Hepatocyte (in vitro differentiated cells): ENCODE measurements at regions not wholly inside any gene's neighbourhood (a gene's known extent, or its start where the extent isn't known, plus 50 kb on each side); places are given as distances from the start of the nearest gene placed in this dataset.

Experiments
- DNase-seq: peaks from one replicate; pipeline ENCODE4 v3.0.0-alpha.2; 2016; ENCODE audit warnings: low spot score
- H2AFZ ChIP-seq: fragments of 200-600 bp; sonication (generic); 2 replicates; pipeline ENCODE4 v1.6.0; 2016; ENCODE audit warnings: antibody characterized with exemption, mild to moderate bottlenecking
- H3K27ac ChIP-seq: fragments of 200-600 bp; sonication (generic); 2 replicates; pipeline ENCODE4 v1.5.1; 2016; ENCODE audit warnings: mild to moderate bottlenecking
- H3K27me3 ChIP-seq: fragments of 200-600 bp; sonication (generic); 2 replicates; pipeline ENCODE4 v1.6.1; 2016
- H3K36me3 ChIP-seq: fragments of 200-600 bp; sonication (generic); replicated peaks from 2 replicates; pipeline ENCODE4 v1.5.1; 2016; ENCODE audit warnings: low read depth; ENCODE audit not compliant: insufficient read depth
- H3K4me1 ChIP-seq: fragments of 200-600 bp; sonication (generic); 2 replicates; pipeline ENCODE4 v1.5.1; 2016; ENCODE audit warnings: mild to moderate bottlenecking, moderate library complexity; ENCODE audit not compliant: insufficient read depth
- H3K4me2 ChIP-seq: fragments of 200-600 bp; sonication (generic); 2 replicates; pipeline ENCODE4 v1.6.0; 2016
- H3K4me3 ChIP-seq: fragments of 200-600 bp; sonication (generic); 2 replicates; pipeline ENCODE4 v1.5.1; 2016; ENCODE audit warnings: mild to moderate bottlenecking
- H3K79me2 ChIP-seq: fragments of 200-600 bp; sonication (generic); 2 replicates; pipeline ENCODE4 v1.6.0; 2017; ENCODE audit warnings: mild to moderate bottlenecking
- H3K9me2 ChIP-seq: fragments of 200-600 bp; sonication (generic); replicated peaks from 2 replicates; pipeline ENCODE4 v1.6.0; 2017; ENCODE audit warnings: mild to moderate bottlenecking; ENCODE audit not compliant: insufficient read depth
- H3K9me3 ChIP-seq: fragments of 200-600 bp; sonication (generic); 2 replicates; pipeline ENCODE4 v1.5.1; 2016; ENCODE audit warnings: low read depth, mild to moderate bottlenecking
- H4K20me1 ChIP-seq: fragments of 200-600 bp; sonication (generic); 2 replicates; pipeline ENCODE4 v1.6.0; 2016; ENCODE audit warnings: mild to moderate bottlenecking; ENCODE audit not compliant: insufficient read depth, poor library complexity, severe bottlenecking
- CTCF ChIP-seq: fragments of 200-600 bp; sonication (generic); IDR thresholded peaks from 2 replicates; pipeline ENCODE4 v1.5.1; 2016; ENCODE audit warnings: antibody characterized with exemption, mild to moderate bottlenecking; ENCODE audit not compliant: poor library complexity
- EZH2 ChIP-seq: fragments of 200-600 bp; sonication (generic); IDR thresholded peaks from 2 replicates; pipeline ENCODE4 v1.6.1; 2016; ENCODE audit warnings: antibody characterized with exemption, mild to moderate bottlenecking, borderline replicate concordance
- EZH2phosphoT487 ChIP-seq: fragments of 200-600 bp; sonication (generic); IDR thresholded peaks from one replicate; pipeline ENCODE4 v1.6.1; 2018; ENCODE audit warnings: antibody characterized with exemption, mild to moderate bottlenecking, low read depth, moderate library complexity; ENCODE audit not compliant: unreplicated experiment, severe bottlenecking
- WGBS: methylation state at CpG from one replicate; pipeline ENCODE4 v1.1.6; 2016; ENCODE audit warnings: low lambda C conversion rate; ENCODE audit errors: missing lambda C conversion rate; 5-methylcytosine and 5-hydroxymethylcytosine counted together

GRCh38 chr2:64819774-64820688 lies 166.3 kb upstream of the SERTAD2 start:
- Histone ChIP-seq H4K20me1 (no peaks in the 10 kb centered on the region), H3K36me3 (no peaks in the 10 kb centered on the region), H3K9me3 (no peaks in the 10 kb centered on the region), H2AFZ (no peak overlapping the region), H3K27ac (no peak overlapping the region), H3K79me2 (no peaks in the 10 kb centered on the region), H3K4me1 (no peaks in the 10 kb centered on the region), H3K9me2 (no peaks in the 10 kb centered on the region), H3K4me3 (no peak overlapping the region), H3K4me2 (no peak overlapping the region), H3K27me3 (no peaks in the 10 kb centered on the region)
- TF ChIP-seq EZH2phosphoT487 (no peak), EZH2 (no peak), CTCF (no peak)
- 84% methylated on average over 11 of the region's 11 CpGs for WGBS
- no peak for DNase-seq

GRCh38 chr2:64820901-64821300 lies 167.2 kb upstream of the SERTAD2 start:
- H4K20me1 ChIP-seq: no peaks in the 10 kb centered on the region
- no peak overlapping the region for H2AFZ ChIP-seq
- no peaks in the 10 kb centered on the region for H3K4me1 ChIP-seq
- no peak overlapping the region for H3K4me3 ChIP-seq
- H3K9me2 ChIP-seq: no peaks in the 10 kb centered on the region
- H3K27ac ChIP-seq: no peak overlapping the region
- H3K79me2 ChIP-seq: no peaks in the 10 kb centered on the region
- H3K27me3 ChIP-seq: no peaks in the 10 kb centered on the region
- DNase-seq: no peak
- H3K4me2 ChIP-seq: no peak overlapping the region
- no peaks in the 10 kb centered on the region for H3K36me3 ChIP-seq
- H3K9me3 ChIP-seq: no peaks in the 10 kb centered on the region
- 68% methylated on average over 1 of the region's 1 CpG for WGBS
- no peak for TF ChIP-seq CTCF
- TF ChIP-seq EZH2: no peak
- no peak for TF ChIP-seq EZH2phosphoT487

GRCh38 chr2:64823794-64824193 lies 165.4 kb upstream of the SLC1A4 start:
- TF ChIP-seq CTCF (no peak), EZH2phosphoT487 (no peak), EZH2 (no peak)
- Histone ChIP-seq H3K4me1 (no peaks in the 10 kb centered on the region), H3K27me3 (no peaks in the 10 kb centered on the region), H3K36me3 (no peaks in the 10 kb centered on the region), H3K9me3 (no peaks in the 10 kb centered on the region), H3K4me3 (no peak overlapping the region), H3K27ac (no peak overlapping the region), H3K79me2 (no peaks in the 10 kb centered on the region), H2AFZ (no peak overlapping the region), H3K4me2 (no peak overlapping the region), H3K9me2 (no peaks in the 10 kb centered on the region), H4K20me1 (no peaks in the 10 kb centered on the region)
- 46% methylated on average over 5 of the region's 5 CpGs for WGBS
- no peak for DNase-seq
